ENCODE measurements at regions not wholly inside any gene's neighbourhood (a gene's known extent, or its start where the extent isn't known, plus 50 kb on each side); places are given as distances from the start of the nearest gene placed in this dataset.

GRCh38 chr10:125505648-125506047 lies 177.3 kb downstream of the TEX36 start:
- DNase-seq, result no peak

GRCh38 chr10:125502276-125502675 lies 180.7 kb downstream of the TEX36 start:
- DNase-seq, result no peak

- DNase-seq, result no peak
Observed at GRCh38 chr10:125495386-125495785, 187.6 kb downstream of the TEX36 start.

- DNase-seq, result no peak
Observed at GRCh38 chr10:125494651-125495239, 188.2 kb downstream of the TEX36 start.

- no peak for DNase-seq
Observed at GRCh38 chr10:125491381-125491780, 191.6 kb downstream of the TEX36 start.

GRCh38 chr10:125489731-125490130 lies 193.2 kb downstream of the TEX36 start:
- DNase-seq, result no peak

GRCh38 chr10:125485665-125486064 lies 197.3 kb downstream of the TEX36 start:
- no peak for DNase-seq

GRCh38 chr10:125484035-125484732 lies 198.8 kb downstream of the TEX36 start:
- DNase-seq, result no peak

- no peak for DNase-seq
Observed at GRCh38 chr10:125482637-125483036, 200.3 kb downstream of the TEX36 start.

GRCh38 chr10:125482108-125482507 lies 200.9 kb downstream of the TEX36 start:
- DNase-seq, result no peak

- DNase-seq, result no peak
Observed at GRCh38 chr10:125479059-125479458, 203.9 kb downstream of the TEX36 start.

GRCh38 chr10:125475815-125476214 lies 207.1 kb downstream of the TEX36 start:
- DNase-seq, result no peak

- DNase-seq, result no peak
Observed at GRCh38 chr10:125473143-125473793, 209.7 kb downstream of the TEX36 start.

GRCh38 chr10:125472010-125472607 lies 210.9 kb downstream of the TEX36 start:
- DNase-seq, result no peak

- DNase-seq, result no peak
Observed at GRCh38 chr10:125468278-125468677, 214.7 kb downstream of the TEX36 start.

- DNase-seq, result no peak
Observed at GRCh38 chr10:125466685-125467084, 216.3 kb downstream of the TEX36 start.

GRCh38 chr10:125462845-125463244 lies 220.1 kb downstream of the TEX36 start:
- DNase-seq, result no peak

- DNase-seq, result no peak
Observed at GRCh38 chr10:125460326-125460725, 222.6 kb downstream of the TEX36 start.

GRCh38 chr10:125457406-125457805 lies 225.6 kb downstream of the TEX36 start:
- no peak for DNase-seq

- DNase-seq, result no peak
Observed at GRCh38 chr10:125455855-125456254, 227.1 kb downstream of the TEX36 start.

GRCh38 chr10:125455431-125455830 lies 227.5 kb downstream of the TEX36 start:
- no peak for DNase-seq

GRCh38 chr10:125451319-125451718 lies 231.6 kb downstream of the TEX36 start:
- no peak for DNase-seq

- no peak for DNase-seq
Observed at GRCh38 chr10:125450218-125450617, 232.7 kb downstream of the TEX36 start.

- DNase-seq, result no peak
Observed at GRCh38 chr10:125449571-125449970, 233.4 kb downstream of the TEX36 start.
